ENCODE measurements at regions not wholly inside any gene's neighbourhood (a gene's known extent, or its start where the extent isn't known, plus 50 kb on each side); places are given as distances from the start of the nearest gene placed in this dataset.

DNA sequence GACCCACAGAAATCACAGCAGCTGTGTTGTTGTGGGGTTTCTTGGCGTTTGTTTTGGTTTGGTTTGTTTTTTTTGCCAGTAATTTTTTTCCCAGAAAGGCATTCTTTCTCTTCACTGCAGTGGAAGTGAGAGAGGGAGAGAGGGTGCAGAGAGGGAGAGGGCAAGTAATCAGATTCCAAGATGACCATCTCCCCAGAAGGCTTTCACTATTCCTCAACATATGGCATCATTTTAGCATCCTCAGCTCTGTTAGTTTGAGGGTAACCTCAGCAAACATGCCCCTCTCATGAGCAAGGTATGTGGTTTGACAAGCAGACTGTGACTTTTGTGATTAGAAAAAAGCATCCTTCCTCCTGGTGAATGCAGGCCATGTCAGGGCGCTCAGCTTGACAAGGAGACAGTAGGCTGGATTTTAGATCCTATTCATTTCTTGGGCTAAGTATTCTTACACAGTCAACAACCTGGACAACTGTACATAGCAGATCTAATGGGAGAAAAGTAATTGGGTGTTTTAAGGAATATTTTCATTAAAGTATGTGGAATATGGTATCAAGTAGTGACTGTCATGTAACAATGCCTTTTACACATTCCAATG lies 86.3 kb upstream of the PIK3CG start:
- TF ChIP-seq CTCF (IDR thresholded peaks at IDR 0.05; ENCODE audit: insufficient read depth, low read length, poor library complexity, severe bottlenecking) (no peak), EZH2phosphoT487 (conservative IDR thresholded peaks at IDR 0.05; ENCODE audit: low read length) (no peak)
- H3K79me2 ChIP-seq (ENCODE audit: insufficient read depth, low read length) = no peaks in the 10 kb centered on the region
- no peaks in the 10 kb centered on the region for H3K9me3 ChIP-seq (ENCODE audit: insufficient read depth, low read length)
- no peaks in the 10 kb centered on the region for H3K27me3 ChIP-seq (ENCODE audit: low read length)
- no peak overlapping the region for H3K4me2 ChIP-seq (ENCODE audit: low read depth, low read length, poor library complexity, severe bottlenecking)
- no peaks in the 10 kb centered on the region for H3K36me3 ChIP-seq (ENCODE audit: low read length)
- H3K9ac ChIP-seq (ENCODE audit: low read length) = no peak overlapping the region
- H3K27ac ChIP-seq (ENCODE audit: low read depth, low read length) = no peak overlapping the region
- H3K9me2 ChIP-seq (replicated peaks; ENCODE audit: insufficient read depth, low read length) = no peaks in the 10 kb centered on the region
- H2AFZ ChIP-seq (ENCODE audit: low read depth, low read length, severe bottlenecking) = no peak overlapping the region
- no peaks in the 10 kb centered on the region for H3F3A ChIP-seq (ENCODE audit: insufficient read depth)
- H4K20me1 ChIP-seq (ENCODE audit: low read depth, low read length) = no peaks in the 10 kb centered on the region
- H3K4me3 ChIP-seq (ENCODE audit: insufficient read depth, low read length, poor library complexity, severe bottlenecking) = no peak overlapping the region

GRCh38 chr7:106779877-106780276 lies 85.2 kb upstream of the PIK3CG start:
- Histone ChIP-seq H3K4me2 (ENCODE audit: low read depth, low read length, poor library complexity, severe bottlenecking) (no peak overlapping the region), H3K79me2 (ENCODE audit: insufficient read depth, low read length) (no peaks in the 10 kb centered on the region), H3K27ac (ENCODE audit: low read depth, low read length) (no peak overlapping the region), H2AFZ (ENCODE audit: low read depth, low read length, severe bottlenecking) (no peak overlapping the region), H3F3A (ENCODE audit: insufficient read depth) (no peaks in the 10 kb centered on the region), H3K9ac (ENCODE audit: low read length) (no peak overlapping the region), H4K20me1 (ENCODE audit: low read depth, low read length) (no peaks in the 10 kb centered on the region), H3K9me3 (ENCODE audit: insufficient read depth, low read length) (no peaks in the 10 kb centered on the region), H3K36me3 (ENCODE audit: low read length) (no peaks in the 10 kb centered on the region), H3K27me3 (ENCODE audit: low read length) (no peaks in the 10 kb centered on the region), H3K9me2 (replicated peaks; ENCODE audit: insufficient read depth, low read length) (no peaks in the 10 kb centered on the region), H3K4me3 (ENCODE audit: insufficient read depth, low read length, poor library complexity, severe bottlenecking) (no peak overlapping the region)
- TF ChIP-seq CTCF (IDR thresholded peaks at IDR 0.05; ENCODE audit: insufficient read depth, low read length, poor library complexity, severe bottlenecking) (no peak), EZH2phosphoT487 (conservative IDR thresholded peaks at IDR 0.05; ENCODE audit: low read length) (no peak)

- Histone ChIP-seq H3K36me3 (ENCODE audit: low read length) (no peaks in the 10 kb centered on the region), H3K79me2 (ENCODE audit: insufficient read depth, low read length) (no peaks in the 10 kb centered on the region), H3K4me2 (ENCODE audit: low read depth, low read length, poor library complexity, severe bottlenecking) (no peak overlapping the region), H4K20me1 (ENCODE audit: low read depth, low read length) (no peaks in the 10 kb centered on the region), H3K4me3 (ENCODE audit: insufficient read depth, low read length, poor library complexity, severe bottlenecking) (no peak overlapping the region), H3K27ac (ENCODE audit: low read depth, low read length) (no peak overlapping the region), H2AFZ (ENCODE audit: low read depth, low read length, severe bottlenecking) (no peak overlapping the region), H3K9me2 (replicated peaks; ENCODE audit: insufficient read depth, low read length) (no peaks in the 10 kb centered on the region), H3K9me3 (ENCODE audit: insufficient read depth, low read length) (no peaks in the 10 kb centered on the region), H3F3A (ENCODE audit: insufficient read depth) (no peaks in the 10 kb centered on the region), H3K9ac (ENCODE audit: low read length) (no peak overlapping the region), H3K27me3 (ENCODE audit: low read length) (no peaks in the 10 kb centered on the region)
- TF ChIP-seq EZH2phosphoT487 (conservative IDR thresholded peaks at IDR 0.05; ENCODE audit: low read length) (no peak), CTCF (IDR thresholded peaks at IDR 0.05; ENCODE audit: insufficient read depth, low read length, poor library complexity, severe bottlenecking) (no peak)
Measured at GRCh38 chr7:106781007-106781406, 84.1 kb upstream of the PIK3CG start.
